ENCODE measurements at regions not wholly inside any gene's neighbourhood (a gene's known extent, or its start where the extent isn't known, plus 50 kb on each side); places are given as distances from the start of the nearest gene placed in this dataset.
"Not testable (repeated sequence)": the region's sequence is repeated elsewhere in the genome, so short reads cannot be mapped to it uniquely, and the experiment has no call there.

DNA sequence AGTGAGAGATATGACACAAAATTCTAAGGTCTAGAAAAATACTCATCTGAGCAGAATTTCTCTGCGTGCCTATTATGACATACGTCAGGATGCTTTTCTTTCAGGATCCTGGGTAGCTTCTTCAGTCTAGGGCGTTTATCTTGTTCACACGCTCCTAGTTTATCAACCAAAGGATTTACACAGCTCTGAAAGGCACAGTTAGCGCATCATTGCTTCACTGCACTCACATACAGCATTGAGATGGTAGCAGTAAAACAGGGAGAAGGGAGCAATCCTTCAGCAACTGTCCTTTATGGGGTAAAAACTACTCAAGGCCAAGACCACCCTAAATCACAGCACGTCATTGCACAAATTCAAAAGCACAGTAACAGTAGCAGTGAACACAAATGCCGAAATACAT lies 222.8 kb downstream of the SUCLG1 start:
- DNase-seq (ENCODE audit: extremely low read depth, insufficient read length), result no peak
- H3K27me3 ChIP-seq (replicated peaks; ENCODE audit: control insufficient read depth, insufficient read depth, low read length), result no peaks in the 10 kb centered on the region
- TF ChIP-seq, protein P1, sequence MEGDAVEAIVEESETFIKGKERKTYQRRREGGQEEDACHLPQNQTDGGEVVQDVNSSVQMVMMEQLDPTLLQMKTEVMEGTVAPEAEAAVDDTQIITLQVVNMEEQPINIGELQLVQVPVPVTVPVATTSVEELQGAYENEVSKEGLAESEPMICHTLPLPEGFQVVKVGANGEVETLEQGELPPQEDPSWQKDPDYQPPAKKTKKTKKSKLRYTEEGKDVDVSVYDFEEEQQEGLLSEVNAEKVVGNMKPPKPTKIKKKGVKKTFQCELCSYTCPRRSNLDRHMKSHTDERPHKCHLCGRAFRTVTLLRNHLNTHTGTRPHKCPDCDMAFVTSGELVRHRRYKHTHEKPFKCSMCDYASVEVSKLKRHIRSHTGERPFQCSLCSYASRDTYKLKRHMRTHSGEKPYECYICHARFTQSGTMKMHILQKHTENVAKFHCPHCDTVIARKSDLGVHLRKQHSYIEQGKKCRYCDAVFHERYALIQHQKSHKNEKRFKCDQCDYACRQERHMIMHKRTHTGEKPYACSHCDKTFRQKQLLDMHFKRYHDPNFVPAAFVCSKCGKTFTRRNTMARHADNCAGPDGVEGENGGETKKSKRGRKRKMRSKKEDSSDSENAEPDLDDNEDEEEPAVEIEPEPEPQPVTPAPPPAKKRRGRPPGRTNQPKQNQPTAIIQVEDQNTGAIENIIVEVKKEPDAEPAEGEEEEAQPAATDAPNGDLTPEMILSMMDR (IDR thresholded peaks at IDR 0.05; ENCODE audit: insufficient read depth, low read length, poor library complexity, severe bottlenecking), result no peak
- H3K4me3 ChIP-seq (replicated peaks; ENCODE audit: low read depth, low read length), result no peak overlapping the region
- H3K36me3 ChIP-seq (ENCODE audit: control insufficient read depth, insufficient read depth, low read length), result no peaks in the 10 kb centered on the region

DNA sequence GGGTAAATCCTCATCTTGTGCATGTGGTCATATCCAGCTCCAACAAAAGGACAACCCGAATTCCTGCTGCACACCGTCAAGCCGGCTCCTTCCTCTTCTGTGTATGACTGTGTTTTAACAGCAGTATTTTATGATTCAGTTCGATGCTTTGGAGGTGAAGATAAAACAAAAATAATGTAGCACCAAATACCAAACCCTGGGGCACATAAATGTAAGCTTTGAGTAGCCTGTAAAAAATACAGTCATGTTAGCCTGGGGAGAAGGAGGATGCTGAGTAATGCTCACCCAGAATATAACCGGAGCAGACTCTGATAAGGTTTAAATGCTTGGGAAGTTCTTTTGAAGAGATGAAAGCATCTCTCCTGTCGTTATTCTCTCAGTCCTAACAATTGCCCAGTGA lies 225.0 kb downstream of the SUCLG1 start:
- DNase-seq (ENCODE audit: extremely low read depth, insufficient read length), result no peak
- no peak overlapping the region for H3K4me3 ChIP-seq (replicated peaks; ENCODE audit: low read depth, low read length)
- TF ChIP-seq, protein P1 (IDR thresholded peaks at IDR 0.05; ENCODE audit: insufficient read depth, low read length, poor library complexity, severe bottlenecking), result no peak
- no peaks in the 10 kb centered on the region for H3K36me3 ChIP-seq (ENCODE audit: control insufficient read depth, insufficient read depth, low read length)
- H3K27me3 ChIP-seq (replicated peaks; ENCODE audit: control insufficient read depth, insufficient read depth, low read length), result no peaks in the 10 kb centered on the region

DNA sequence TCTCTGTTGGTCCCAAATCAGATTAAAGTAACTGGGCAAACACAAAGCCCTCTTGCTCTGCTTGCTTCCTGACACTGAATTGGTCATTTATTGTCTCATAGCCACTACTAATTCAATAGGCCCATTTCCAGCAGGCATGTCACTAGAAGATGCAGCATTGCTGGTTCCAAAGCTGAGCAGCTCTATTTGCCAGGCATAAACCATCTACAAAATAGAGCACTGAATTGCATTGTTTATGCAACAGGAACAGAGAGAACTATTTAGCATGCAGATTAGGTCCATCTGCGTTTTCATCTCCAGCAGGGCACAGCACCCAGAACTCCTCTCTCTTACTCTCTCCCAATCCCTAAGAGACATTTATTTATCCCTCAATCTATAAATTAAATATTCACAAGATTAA lies 227.6 kb downstream of the SUCLG1 start:
- TF ChIP-seq, protein P1 (IDR thresholded peaks at IDR 0.05; ENCODE audit: insufficient read depth, low read length, poor library complexity, severe bottlenecking), result no peak

DNA sequence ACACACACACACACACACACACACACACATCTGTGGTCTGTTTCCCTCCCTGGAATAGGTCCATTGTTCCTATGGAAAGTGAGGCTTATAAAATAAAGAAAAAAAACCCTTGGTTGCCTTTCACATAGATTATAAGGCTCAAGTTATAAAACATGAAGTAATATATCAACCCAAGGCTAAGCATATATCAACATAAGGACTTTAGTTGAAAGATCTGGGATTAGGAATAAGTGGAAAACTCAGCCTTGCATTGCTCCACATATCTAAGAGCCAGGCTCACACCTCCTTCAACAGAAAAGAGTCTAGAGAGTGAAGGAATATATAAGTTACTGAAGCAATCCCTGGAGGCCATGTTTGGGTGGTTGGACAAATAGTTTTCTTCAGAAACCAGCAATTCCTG lies 235.0 kb downstream of the SUCLG1 start:
- H3K36me3 ChIP-seq (ENCODE audit: control insufficient read depth, insufficient read depth, low read length), result no peaks in the 10 kb centered on the region

More for the DNA sequence above, 227.6 kb downstream of the SUCLG1 start:
- no peak for DNase-seq (ENCODE audit: extremely low read depth, insufficient read length)
- Histone ChIP-seq H3K4me3 (replicated peaks; ENCODE audit: low read depth, low read length) (no peak overlapping the region), H3K27me3 (replicated peaks; ENCODE audit: control insufficient read depth, insufficient read depth, low read length) (no peaks in the 10 kb centered on the region), H3K36me3 (ENCODE audit: control insufficient read depth, insufficient read depth, low read length) (no peaks in the 10 kb centered on the region)

DNA sequence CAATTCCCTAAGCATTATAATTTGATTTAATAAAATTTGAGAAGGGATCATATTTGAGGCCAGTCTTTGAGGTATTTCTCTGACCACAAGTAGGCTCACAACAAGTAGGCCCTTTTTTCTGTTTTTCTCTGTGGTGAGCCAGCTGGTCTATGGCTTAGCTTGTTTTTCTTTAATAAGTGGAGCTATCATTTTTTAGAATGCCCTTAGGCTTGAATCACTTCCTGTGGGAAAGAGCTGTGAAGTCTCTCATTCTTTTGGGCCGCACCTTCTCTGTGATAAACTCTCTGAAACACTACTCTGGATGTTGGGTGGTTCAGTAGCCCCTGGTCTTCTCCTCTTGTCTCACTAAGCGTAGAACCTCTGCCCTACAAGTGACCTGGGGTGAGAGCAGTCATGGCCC lies 235.9 kb downstream of the SUCLG1 start:
- DNase-seq (ENCODE audit: extremely low read depth, insufficient read length), result no peak
- TF ChIP-seq, protein P1 (IDR thresholded peaks at IDR 0.05; ENCODE audit: insufficient read depth, low read length, poor library complexity, severe bottlenecking), result no peak
- Histone ChIP-seq H3K27me3 (replicated peaks; ENCODE audit: control insufficient read depth, insufficient read depth, low read length) (no peaks in the 10 kb centered on the region), H3K4me3 (replicated peaks; ENCODE audit: low read depth, low read length) (no peak overlapping the region), H3K36me3 (ENCODE audit: control insufficient read depth, insufficient read depth, low read length) (no peaks in the 10 kb centered on the region)

More for the DNA sequence above, 235.0 kb downstream of the SUCLG1 start:
- TF ChIP-seq, protein P1 (IDR thresholded peaks at IDR 0.05; ENCODE audit: insufficient read depth, low read length, poor library complexity, severe bottlenecking), result no peak
- H3K27me3 ChIP-seq (replicated peaks; ENCODE audit: control insufficient read depth, insufficient read depth, low read length), result no peaks in the 10 kb centered on the region
- no peak overlapping the region for H3K4me3 ChIP-seq (replicated peaks; ENCODE audit: low read depth, low read length)
- no peak for DNase-seq (ENCODE audit: extremely low read depth, insufficient read length)

DNA sequence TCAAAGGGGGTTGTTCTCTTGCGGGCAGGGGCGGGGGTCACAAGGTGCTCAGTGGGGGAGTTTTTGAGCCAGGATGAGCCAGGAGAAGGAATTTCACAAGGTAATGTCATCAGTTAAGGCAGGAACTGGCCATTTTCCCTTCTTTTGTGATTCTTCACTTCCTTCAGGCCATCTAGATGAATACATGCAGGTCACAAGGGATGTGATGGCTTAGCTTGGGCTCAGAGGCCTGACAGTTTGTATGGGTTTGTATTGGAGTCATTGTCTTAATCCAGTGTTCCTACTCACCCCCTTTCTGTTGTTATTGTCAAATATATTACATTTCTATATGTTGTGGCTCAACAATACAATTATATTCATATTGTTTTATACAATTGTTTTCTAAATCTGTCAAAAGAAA lies 238.0 kb downstream of the SUCLG1 start:
- H3K36me3 ChIP-seq (ENCODE audit: control insufficient read depth, insufficient read depth, low read length); H3K27me3 ChIP-seq (replicated peaks; ENCODE audit: control insufficient read depth, insufficient read depth, low read length); H3K4me3 ChIP-seq (replicated peaks; ENCODE audit: low read depth, low read length); DNase-seq (ENCODE audit: extremely low read depth, insufficient read length): not testable (repeated sequence)
